Gastroesophageal sphincter (tissue), 4 donors: ENCODE measurements at regions not wholly inside any gene's neighbourhood (a gene's known extent, or its start where the extent isn't known, plus 50 kb on each side); places are given as distances from the start of the nearest gene placed in this dataset.

Source experiments
- ATAC-seq: fragments of 150-250 bp; one replicate; pipeline ENCODE4 v1.9.1; 2016; ENCODE audit warnings: mild to moderate bottlenecking, moderate library complexity
- H3K27ac ChIP-seq, 4 donors: fragments of 200-600 bp; sonication (generic) in 3 of 4; 1 replicate in 3 of 4; 2 replicates in 1 of 4; pipeline ENCODE4 v1.5.1; 2016 to 2019
- H3K27me3 ChIP-seq: fragments of 200-600 bp; sonication (generic); one replicate; pipeline ENCODE4 v1.5.1; 2019
- H3K36me3 ChIP-seq, 2 donors: fragments of 200-600 bp; sonication (generic); one replicate each; pipeline ENCODE4 v1.5.1; 2019; ENCODE audit warnings: control low read depth in 1 of 2
- H3K4me1 ChIP-seq, 3 donors: fragments of 200-600 bp; sonication (generic); 1 replicate in 2 of 3; 2 replicates in 1 of 3; pipeline ENCODE4 v1.5.1; 2016 to 2019; ENCODE audit warnings: control low read depth in 2 of 3
- H3K4me3 ChIP-seq, 2 donors: fragments of 200-600 bp; sonication (generic); one replicate each; pipeline ENCODE4 v1.5.1; 2019; ENCODE audit warnings: mild to moderate bottlenecking in 1 of 2, moderate library complexity in 1 of 2
- H3K9me3 ChIP-seq, 3 donors: fragments of 200-600 bp; sonication (generic); one replicate each; pipeline ENCODE4 v1.5.1; 2017 to 2019; ENCODE audit warnings: control low read depth in 2 of 3
- EP300 ChIP-seq: sonication (generic); formaldehyde crosslinking; IDR thresholded peaks from one replicate; pipeline ENCODE4 v1.6.1; 2017; ENCODE audit warnings: antibody characterized with exemption, mild to moderate bottlenecking
- POLR2A ChIP-seq, 2 donors: fragments of 450-650 bp; IDR thresholded peaks; one replicate each; pipeline ENCODE4 v1.6.1; 2017; ENCODE audit warnings: antibody characterized with exemption in 2 of 2, mild to moderate bottlenecking in 2 of 2, moderate library complexity in 1 of 2
- POLR2AphosphoS5 ChIP-seq: sonication (generic); formaldehyde crosslinking; IDR thresholded peaks from one replicate; pipeline ENCODE4 v1.6.1; 2017; ENCODE audit warnings: antibody characterized with exemption
- WGBS, 2 donors: methylation state at CpG; one replicate each; pipeline ENCODE4 v1.1.5; 2018; ENCODE audit warnings: low coverage in 1 of 2; 5-methylcytosine and 5-hydroxymethylcytosine counted together
- TF ChIP-seq, protein P1 (sequence below), 4 experiments: fragments of 200-600 bp in 2 of 4; fragments of 450-650 bp in 2 of 4; sonication (generic) in 1 of 4; IDR thresholded peaks; one replicate each; pipeline ENCODE4 v1.5.1; 2017 to 2019; ENCODE audit warnings: antibody characterized with exemption in 4 of 4, mild to moderate bottlenecking in 2 of 4, moderate library complexity in 2 of 4

DNA sequence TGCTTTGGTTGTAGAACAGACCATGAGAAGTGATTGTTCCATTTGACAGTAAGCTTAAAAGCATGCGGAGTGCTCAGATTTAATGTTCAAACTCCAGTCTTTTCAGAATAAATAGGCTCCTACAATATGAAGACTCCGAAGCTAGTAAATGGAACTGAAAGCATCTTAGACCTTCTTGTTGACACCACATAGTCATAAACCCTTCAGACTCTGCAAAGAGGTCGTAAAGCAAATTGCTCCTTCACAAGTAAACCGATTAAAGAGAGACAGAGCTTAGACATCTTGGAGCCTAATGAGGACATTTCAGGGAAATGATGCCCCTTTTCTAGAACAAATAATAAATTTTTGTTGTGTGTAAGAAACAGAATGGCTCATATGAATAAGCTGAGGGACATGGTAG lies 511.0 kb upstream of the RIOK2 start:
- H3K27me3 ChIP-seq = no peaks in the 10 kb centered on the region
- no peak overlapping the region for H3K27ac ChIP-seq
- no peak for TF ChIP-seq EP300
- no peak for TF ChIP-seq POLR2AphosphoS5
- no peak for TF ChIP-seq POLR2A (IDR thresholded peaks at IDR 0.05)
- TF ChIP-seq, protein P1, sequence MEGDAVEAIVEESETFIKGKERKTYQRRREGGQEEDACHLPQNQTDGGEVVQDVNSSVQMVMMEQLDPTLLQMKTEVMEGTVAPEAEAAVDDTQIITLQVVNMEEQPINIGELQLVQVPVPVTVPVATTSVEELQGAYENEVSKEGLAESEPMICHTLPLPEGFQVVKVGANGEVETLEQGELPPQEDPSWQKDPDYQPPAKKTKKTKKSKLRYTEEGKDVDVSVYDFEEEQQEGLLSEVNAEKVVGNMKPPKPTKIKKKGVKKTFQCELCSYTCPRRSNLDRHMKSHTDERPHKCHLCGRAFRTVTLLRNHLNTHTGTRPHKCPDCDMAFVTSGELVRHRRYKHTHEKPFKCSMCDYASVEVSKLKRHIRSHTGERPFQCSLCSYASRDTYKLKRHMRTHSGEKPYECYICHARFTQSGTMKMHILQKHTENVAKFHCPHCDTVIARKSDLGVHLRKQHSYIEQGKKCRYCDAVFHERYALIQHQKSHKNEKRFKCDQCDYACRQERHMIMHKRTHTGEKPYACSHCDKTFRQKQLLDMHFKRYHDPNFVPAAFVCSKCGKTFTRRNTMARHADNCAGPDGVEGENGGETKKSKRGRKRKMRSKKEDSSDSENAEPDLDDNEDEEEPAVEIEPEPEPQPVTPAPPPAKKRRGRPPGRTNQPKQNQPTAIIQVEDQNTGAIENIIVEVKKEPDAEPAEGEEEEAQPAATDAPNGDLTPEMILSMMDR (IDR thresholded peaks at IDR 0.05) = no peak
- no peaks in the 10 kb centered on the region for H3K9me3 ChIP-seq
- H3K4me1 ChIP-seq = no peaks in the 10 kb centered on the region
- WGBS, 2 donors = 94 to 98% methylated on average over 4 of the region's 4 CpGs
- H3K4me3 ChIP-seq = no peak overlapping the region
- no peaks in the 10 kb centered on the region for H3K36me3 ChIP-seq
- no peak for ATAC-seq

DNA sequence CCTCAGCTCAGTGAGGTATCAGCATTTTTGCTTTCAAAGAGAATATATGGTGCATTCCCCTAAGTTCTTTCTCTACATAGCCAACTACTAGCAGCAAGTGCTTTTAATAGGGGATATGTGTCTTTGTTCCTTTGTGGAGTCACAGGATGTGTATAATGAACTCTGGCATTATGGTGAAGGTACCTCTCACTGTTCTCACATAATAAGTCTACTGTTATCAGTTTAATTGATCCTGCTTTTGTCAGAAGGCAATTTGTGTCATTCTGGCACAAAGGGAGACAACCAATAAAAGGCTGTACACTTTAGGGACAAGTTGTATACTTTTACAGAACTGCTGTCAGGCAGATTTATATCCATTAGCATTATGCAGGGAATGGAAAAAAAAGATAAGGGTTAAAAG lies 531.4 kb upstream of the RIOK2 start:
- no peaks in the 10 kb centered on the region for H3K4me1 ChIP-seq
- H3K9me3 ChIP-seq = no peaks in the 10 kb centered on the region
- TF ChIP-seq EP300 = no peak
- no peak for TF ChIP-seq POLR2AphosphoS5
- TF ChIP-seq, protein P1 (IDR thresholded peaks at IDR 0.05) = no peak
- no peak for TF ChIP-seq POLR2A (IDR thresholded peaks at IDR 0.05)
- no peaks in the 10 kb centered on the region for H3K36me3 ChIP-seq
- no peak overlapping the region for H3K4me3 ChIP-seq
- no peaks in the 10 kb centered on the region for H3K27me3 ChIP-seq
- no peak for ATAC-seq
- H3K27ac ChIP-seq = no peak overlapping the region

DNA sequence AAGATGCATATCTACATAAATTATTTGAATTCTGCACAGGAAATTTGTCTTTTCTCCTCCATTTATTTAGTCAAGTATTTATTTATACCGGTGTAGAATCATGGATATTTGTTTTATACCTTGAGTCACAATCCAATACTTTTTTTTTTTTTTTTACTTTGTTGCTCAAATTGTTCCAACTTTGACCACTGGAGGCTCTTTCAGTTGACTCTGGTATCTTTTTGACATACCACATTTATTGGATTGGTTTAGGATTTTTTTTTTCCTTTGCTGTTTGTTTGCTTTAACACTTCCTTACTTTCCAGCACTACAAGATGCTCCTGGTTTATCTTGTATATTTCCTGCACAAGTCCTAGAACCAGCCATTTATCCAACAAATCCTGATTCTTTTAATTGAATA lies 543.1 kb upstream of the RIOK2 start:
- TF ChIP-seq EP300 (no peak), POLR2AphosphoS5 (no peak), POLR2A (IDR thresholded peaks at IDR 0.05) (no peak)
- TF ChIP-seq, protein P1 (IDR thresholded peaks at IDR 0.05) = no peak
- Histone ChIP-seq H3K36me3 (no peaks in the 10 kb centered on the region), H3K9me3 (no peaks in the 10 kb centered on the region), H3K4me3 (no peak overlapping the region), H3K27ac (no peak overlapping the region), H3K4me1 (no peaks in the 10 kb centered on the region), H3K27me3 (no peaks in the 10 kb centered on the region)
- no peak for ATAC-seq
- 83 to 91% methylated on average over 1 of the region's 1 CpG for WGBS, 2 donors

DNA sequence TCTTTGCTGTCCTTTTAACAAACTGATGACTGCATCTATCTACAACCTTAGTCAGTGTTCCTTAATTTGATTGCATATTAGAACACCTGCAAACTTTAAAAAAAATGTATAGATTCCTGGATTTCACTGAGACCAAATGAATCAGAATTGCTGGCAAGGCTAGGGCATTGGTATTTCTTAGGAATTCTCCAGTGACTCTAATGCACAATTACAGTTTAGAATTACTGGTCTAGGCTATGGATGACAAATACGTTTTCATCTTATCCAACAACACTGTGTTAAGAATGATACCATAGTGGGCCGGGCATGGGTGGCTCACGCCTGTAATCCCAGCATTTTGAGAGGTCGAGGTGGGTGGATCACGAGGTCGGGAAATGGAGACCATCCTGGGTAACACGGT lies 545.9 kb upstream of the RIOK2 start:
- TF ChIP-seq, protein P1 (IDR thresholded peaks at IDR 0.05) = no peak
- Histone ChIP-seq H3K4me3 (no peak overlapping the region), H3K4me1 (no peaks in the 10 kb centered on the region), H3K27me3 (no peaks in the 10 kb centered on the region), H3K27ac (no peak overlapping the region), H3K36me3 (no peaks in the 10 kb centered on the region), H3K9me3 (no peaks in the 10 kb centered on the region)
- 90 to 96% methylated on average over 6 to 7 of the region's 7 CpGs for WGBS, 2 donors
- no peak for ATAC-seq

DNA sequence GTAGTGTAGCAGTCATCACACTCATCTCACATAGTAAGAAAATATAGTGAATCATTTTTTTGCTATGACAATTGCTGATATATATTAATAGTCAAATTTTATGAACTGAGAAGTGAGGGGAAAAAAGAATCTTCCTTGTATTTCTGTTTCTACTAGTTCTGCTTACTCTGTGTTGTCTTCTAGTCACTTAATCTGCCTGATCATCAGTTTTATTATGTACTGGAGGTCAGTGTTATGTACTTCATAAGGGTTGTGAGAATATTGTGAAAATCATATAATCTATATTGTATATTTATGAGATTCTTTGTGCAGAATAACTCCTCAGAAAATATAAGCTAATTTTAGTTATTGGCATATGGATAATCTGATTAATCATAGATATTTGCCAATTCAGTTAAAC lies 546.9 kb upstream of the RIOK2 start:
- no peak overlapping the region for H3K27ac ChIP-seq
- no peak overlapping the region for H3K4me3 ChIP-seq
- ATAC-seq = no peak
- no peaks in the 10 kb centered on the region for H3K27me3 ChIP-seq
- no peaks in the 10 kb centered on the region for H3K9me3 ChIP-seq
- H3K36me3 ChIP-seq = no peaks in the 10 kb centered on the region
- no peaks in the 10 kb centered on the region for H3K4me1 ChIP-seq
- TF ChIP-seq, protein P1 (IDR thresholded peaks at IDR 0.05) = no peak
- TF ChIP-seq POLR2A (IDR thresholded peaks at IDR 0.05) = no peak
- no peak for TF ChIP-seq POLR2AphosphoS5
- TF ChIP-seq EP300 = no peak
